Limb (tissue), 2 donors: ENCODE measurements at regions not wholly inside any gene's neighbourhood (a gene's known extent, or its start where the extent isn't known, plus 50 kb on each side); places are given as distances from the start of the nearest gene placed in this dataset.

Source experiments
- DNase-seq, 2 donors: peaks; one replicate each; pipeline ENCODE4 v3.0.0-alpha.2; 2016; ENCODE audit errors: extremely low spot score in 2 of 2

GRCh38 chr7:21142081-21142480, 285.8 kb upstream of the SP4 start:
- DNase-seq: no peak

GRCh38 chr7:21146642-21147423, 281.1 kb upstream of the SP4 start:
- DNase-seq: no peak

GRCh38 chr7:21149809-21150208, 278.1 kb upstream of the SP4 start:
- DNase-seq: no peak

- DNase-seq: no peak
Measured at GRCh38 chr7:21154614-21155013, 273.3 kb upstream of the SP4 start.

- no peak for DNase-seq
Measured at GRCh38 chr7:21159506-21159905, 268.4 kb upstream of the SP4 start.

GRCh38 chr7:21160401-21160800, 267.5 kb upstream of the SP4 start:
- DNase-seq: no peak

- no peak for DNase-seq
Measured at GRCh38 chr7:21167942-21168341, 259.9 kb upstream of the SP4 start.

- DNase-seq: peak in 1 of 2 donors; percentile 43
Measured at GRCh38 chr7:21169667-21170580, 258.0 kb upstream of the SP4 start.

GRCh38 chr7:21172800-21173199, 255.1 kb upstream of the SP4 start:
- DNase-seq: no peak

- no peak for DNase-seq
Measured at GRCh38 chr7:21173436-21173835, 254.4 kb upstream of the SP4 start.

GRCh38 chr7:21175714-21176113, 252.2 kb upstream of the SP4 start:
- no peak for DNase-seq

GRCh38 chr7:21184942-21185652, 242.8 kb upstream of the SP4 start:
- no peak for DNase-seq

- no peak for DNase-seq
Measured at GRCh38 chr7:21185653-21186265, 242.1 kb upstream of the SP4 start.

- no peak for DNase-seq
Measured at GRCh38 chr7:21191321-21192073, 236.4 kb upstream of the SP4 start.

- DNase-seq: no peak
Measured at GRCh38 chr7:21192657-21193056, 235.2 kb upstream of the SP4 start.

GRCh38 chr7:21193895-21194294, 234.0 kb upstream of the SP4 start:
- no peak for DNase-seq

- no peak for DNase-seq
Measured at GRCh38 chr7:21194936-21195335, 232.9 kb upstream of the SP4 start.

- no peak for DNase-seq
Measured at GRCh38 chr7:21198921-21199320, 229.0 kb upstream of the SP4 start.

- DNase-seq: no peak
Measured at GRCh38 chr7:21200503-21200902, 227.4 kb upstream of the SP4 start.

- no peak for DNase-seq
Measured at GRCh38 chr7:21214657-21215056, 213.2 kb upstream of the SP4 start.

GRCh38 chr7:21215307-21215706, 212.6 kb upstream of the SP4 start:
- DNase-seq: no peak
